H1 (cell line): ENCODE measurements at regions not wholly inside any gene's neighbourhood (a gene's known extent, or its start where the extent isn't known, plus 50 kb on each side); places are given as distances from the start of the nearest gene placed in this dataset.

Experiments used
- CHD7 ChIP-seq: fragments of 300-600 bp; sonication (generic); IDR thresholded peaks from 2 replicates; pipeline ENCODE4 v1.7.1; 2012; ENCODE audit warnings: low read length, moderate library complexity, mild to moderate bottlenecking, inconsistent platforms; ENCODE audit not compliant: insufficient replicate concordance
- CTCF ChIP-seq, 3 experiments: IDR thresholded peaks; 1 replicate in 2 of 3; 2 replicates in 1 of 3; pipeline versions ENCODE4 v1.5.1 to v1.6.1; 2011; ENCODE audit warnings: low read length in 3 of 3, mild to moderate bottlenecking in 3 of 3, inconsistent platforms in 2 of 3, low read depth in 1 of 3, moderate library complexity in 1 of 3; ENCODE audit not compliant: insufficient read depth in 1 of 3; ENCODE audit errors: control extremely low read depth in 1 of 3
- EZH2 ChIP-seq: fragments of 200-600 bp; sonication (generic); IDR thresholded peaks from 2 replicates; pipeline ENCODE4 v1.7.1; 2012; ENCODE audit warnings: low read depth, mild to moderate bottlenecking, moderate library complexity, low read length, inconsistent platforms; ENCODE audit not compliant: severe bottlenecking
- HDAC6 ChIP-seq: IDR thresholded peaks from one replicate; pipeline ENCODE4 v1.7.1; 2012; ENCODE audit warnings: low read depth, mild to moderate bottlenecking, inconsistent platforms, low read length, moderate library complexity
- POLR2A ChIP-seq, 2 experiments: IDR thresholded peaks; 1 replicate in 1 of 2; 2 replicates in 1 of 2; pipeline ENCODE4 v1.6.1; 2011; ENCODE audit warnings: low read depth in 2 of 2, low read length in 2 of 2, mild to moderate bottlenecking in 2 of 2; ENCODE audit errors: control extremely low read depth in 1 of 2
- TAF1 ChIP-seq: IDR thresholded peaks from 2 replicates; pipeline ENCODE4 v1.6.1; 2011; ENCODE audit warnings: mild to moderate bottlenecking, low read depth, low read length

GRCh38 chr4:106818764-106819163 is 217.3 kb downstream of the DKK2 start:
- TF ChIP-seq CTCF (IDR thresholded peaks at IDR 0.05; ENCODE audit: control extremely low read depth in 1 of 3, insufficient read depth in 1 of 3, low read depth in 1 of 3, low read length in 3 of 3) (no peak), POLR2A (IDR thresholded peaks at IDR 0.05; ENCODE audit: control extremely low read depth in 1 of 2, low read depth in 2 of 2, low read length in 2 of 2) (no peak), CHD7 (no peak), TAF1 (no peak), HDAC6 (no peak), EZH2 (no peak)
